Suprapubic skin (tissue), 4 donors: ENCODE measurements at regions not wholly inside any gene's neighbourhood (a gene's known extent, or its start where the extent isn't known, plus 50 kb on each side); places are given as distances from the start of the nearest gene placed in this dataset.
"Not testable (repeated sequence)": the region's sequence is repeated elsewhere in the genome, so short reads cannot be mapped to it uniquely, and the experiment has no call there.

Source experiments
- EP300 ChIP-seq: sonication (generic); formaldehyde crosslinking; IDR thresholded peaks from one replicate; pipeline ENCODE4 v1.6.1; 2017; ENCODE audit warnings: antibody characterized with exemption
- POLR2A ChIP-seq, 2 donors: fragments of 450-650 bp; IDR thresholded peaks; one replicate each; pipeline ENCODE4 v1.6.1; 2017; ENCODE audit warnings: antibody characterized with exemption in 2 of 2, mild to moderate bottlenecking in 2 of 2, moderate library complexity in 2 of 2
- POLR2AphosphoS5 ChIP-seq, 3 donors: sonication (generic); formaldehyde crosslinking; IDR thresholded peaks; one replicate each; pipeline ENCODE4 v1.6.1; 2017; ENCODE audit warnings: antibody characterized with exemption in 3 of 3
- TF ChIP-seq, protein P1 (sequence below), 2 donors: fragments of 200-600 bp in 1 of 2; fragments of 450-650 bp in 1 of 2; sonication (generic) in 1 of 2; IDR thresholded peaks; one replicate each; pipeline ENCODE4 v1.5.1; 2016 to 2019; ENCODE audit warnings: antibody characterized with exemption in 2 of 2, mild to moderate bottlenecking in 1 of 2, moderate library complexity in 1 of 2

DNA sequence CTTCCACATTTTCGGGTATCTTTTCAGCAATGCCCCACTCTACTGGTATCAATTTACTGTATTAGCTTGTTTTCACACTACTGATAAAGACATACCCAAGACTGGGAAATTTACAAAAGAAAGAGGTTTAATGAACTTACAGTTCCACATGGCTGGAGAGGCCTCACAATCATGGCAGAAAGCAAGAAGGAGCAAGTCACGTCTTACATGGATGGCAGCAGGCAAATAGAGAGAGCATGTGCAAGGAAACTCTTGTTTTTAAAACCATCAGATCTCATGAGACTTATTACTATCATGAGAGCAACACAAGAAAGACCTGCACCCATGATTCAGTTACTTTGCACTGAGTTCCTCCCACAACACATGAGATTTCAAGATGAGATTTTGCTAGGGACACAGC is 300.7 kb downstream of the MMUT start:
- TF ChIP-seq, protein P1, sequence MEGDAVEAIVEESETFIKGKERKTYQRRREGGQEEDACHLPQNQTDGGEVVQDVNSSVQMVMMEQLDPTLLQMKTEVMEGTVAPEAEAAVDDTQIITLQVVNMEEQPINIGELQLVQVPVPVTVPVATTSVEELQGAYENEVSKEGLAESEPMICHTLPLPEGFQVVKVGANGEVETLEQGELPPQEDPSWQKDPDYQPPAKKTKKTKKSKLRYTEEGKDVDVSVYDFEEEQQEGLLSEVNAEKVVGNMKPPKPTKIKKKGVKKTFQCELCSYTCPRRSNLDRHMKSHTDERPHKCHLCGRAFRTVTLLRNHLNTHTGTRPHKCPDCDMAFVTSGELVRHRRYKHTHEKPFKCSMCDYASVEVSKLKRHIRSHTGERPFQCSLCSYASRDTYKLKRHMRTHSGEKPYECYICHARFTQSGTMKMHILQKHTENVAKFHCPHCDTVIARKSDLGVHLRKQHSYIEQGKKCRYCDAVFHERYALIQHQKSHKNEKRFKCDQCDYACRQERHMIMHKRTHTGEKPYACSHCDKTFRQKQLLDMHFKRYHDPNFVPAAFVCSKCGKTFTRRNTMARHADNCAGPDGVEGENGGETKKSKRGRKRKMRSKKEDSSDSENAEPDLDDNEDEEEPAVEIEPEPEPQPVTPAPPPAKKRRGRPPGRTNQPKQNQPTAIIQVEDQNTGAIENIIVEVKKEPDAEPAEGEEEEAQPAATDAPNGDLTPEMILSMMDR (IDR thresholded peaks at IDR 0.05) = not testable (repeated sequence)
- TF ChIP-seq POLR2A (IDR thresholded peaks at IDR 0.05); POLR2AphosphoS5 (IDR thresholded peaks at IDR 0.05); EP300: not testable (repeated sequence)
